ENCODE measurements at regions not wholly inside any gene's neighbourhood (a gene's known extent, or its start where the extent isn't known, plus 50 kb on each side); places are given as distances from the start of the nearest gene placed in this dataset.

DNA sequence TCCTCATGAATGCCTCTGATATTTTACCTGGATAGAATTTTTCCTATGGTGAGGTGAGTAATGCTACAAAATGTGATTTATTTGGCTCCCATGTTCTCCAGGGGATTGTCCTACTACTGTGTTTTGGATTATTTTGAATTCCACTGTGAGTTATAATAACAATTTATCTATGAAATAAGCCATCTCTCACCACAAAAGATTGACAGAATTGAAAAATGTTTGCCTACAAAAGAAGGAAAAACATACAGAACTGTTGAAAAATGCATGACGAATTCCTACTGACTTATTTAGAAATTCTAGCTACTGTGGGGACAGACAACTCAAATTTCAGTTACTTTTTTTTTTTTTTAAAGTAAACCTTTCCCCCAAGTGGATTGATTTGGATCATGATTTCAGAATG lies 463.7 kb upstream of the GRIN3A start:
- peaks cover 6% of the 10 kb centered on the region; the same call in 1 of the 2 replicates for H3K9me2 ChIP-seq (replicated peaks; ENCODE audit: insufficient read depth, low read length)
- no peaks in the 10 kb centered on the region for H3K36me3 ChIP-seq (ENCODE audit: low read length)
- H3K4me2 ChIP-seq (ENCODE audit: low read depth, low read length, poor library complexity, severe bottlenecking): no peak overlapping the region
- H3K4me3 ChIP-seq (ENCODE audit: insufficient read depth, low read length, poor library complexity, severe bottlenecking): no peak overlapping the region
- H3K79me2 ChIP-seq (ENCODE audit: insufficient read depth, low read length): no peaks in the 10 kb centered on the region
- H3F3A ChIP-seq (ENCODE audit: insufficient read depth): no peaks in the 10 kb centered on the region
- H3K9me3 ChIP-seq (ENCODE audit: insufficient read depth, low read length): no peaks in the 10 kb centered on the region
- no peak overlapping the region for H3K9ac ChIP-seq (ENCODE audit: low read length)
- H2AFZ ChIP-seq (ENCODE audit: low read depth, low read length, severe bottlenecking): no peak overlapping the region
- no peaks in the 10 kb centered on the region; the same call in 1 of the 2 replicates for H4K20me1 ChIP-seq (ENCODE audit: low read depth, low read length)
- TF ChIP-seq, protein P1, sequence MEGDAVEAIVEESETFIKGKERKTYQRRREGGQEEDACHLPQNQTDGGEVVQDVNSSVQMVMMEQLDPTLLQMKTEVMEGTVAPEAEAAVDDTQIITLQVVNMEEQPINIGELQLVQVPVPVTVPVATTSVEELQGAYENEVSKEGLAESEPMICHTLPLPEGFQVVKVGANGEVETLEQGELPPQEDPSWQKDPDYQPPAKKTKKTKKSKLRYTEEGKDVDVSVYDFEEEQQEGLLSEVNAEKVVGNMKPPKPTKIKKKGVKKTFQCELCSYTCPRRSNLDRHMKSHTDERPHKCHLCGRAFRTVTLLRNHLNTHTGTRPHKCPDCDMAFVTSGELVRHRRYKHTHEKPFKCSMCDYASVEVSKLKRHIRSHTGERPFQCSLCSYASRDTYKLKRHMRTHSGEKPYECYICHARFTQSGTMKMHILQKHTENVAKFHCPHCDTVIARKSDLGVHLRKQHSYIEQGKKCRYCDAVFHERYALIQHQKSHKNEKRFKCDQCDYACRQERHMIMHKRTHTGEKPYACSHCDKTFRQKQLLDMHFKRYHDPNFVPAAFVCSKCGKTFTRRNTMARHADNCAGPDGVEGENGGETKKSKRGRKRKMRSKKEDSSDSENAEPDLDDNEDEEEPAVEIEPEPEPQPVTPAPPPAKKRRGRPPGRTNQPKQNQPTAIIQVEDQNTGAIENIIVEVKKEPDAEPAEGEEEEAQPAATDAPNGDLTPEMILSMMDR (IDR thresholded peaks at IDR 0.05; ENCODE audit: insufficient read depth, low read length, poor library complexity, severe bottlenecking): no peak
- no peak for TF ChIP-seq EZH2phosphoT487 (conservative IDR thresholded peaks at IDR 0.05; ENCODE audit: low read length)
- no peak overlapping the region for H3K27ac ChIP-seq (ENCODE audit: low read depth, low read length)
- no peaks in the 10 kb centered on the region for H3K27me3 ChIP-seq (ENCODE audit: low read length)

- TF ChIP-seq EZH2phosphoT487 (conservative IDR thresholded peaks at IDR 0.05; ENCODE audit: low read length): no peak
- TF ChIP-seq, protein P1 (IDR thresholded peaks at IDR 0.05; ENCODE audit: insufficient read depth, low read length, poor library complexity, severe bottlenecking): no peak
- H3K4me3 ChIP-seq (ENCODE audit: insufficient read depth, low read length, poor library complexity, severe bottlenecking): no peak overlapping the region
Measured at GRCh38 chr9:102185962-102186361, 447.5 kb upstream of the GRIN3A start.

GRCh38 chr9:102185371-102185770 lies 446.9 kb upstream of the GRIN3A start:
- H2AFZ ChIP-seq (ENCODE audit: low read depth, low read length, severe bottlenecking): no peak overlapping the region
- H3K36me3 ChIP-seq (ENCODE audit: low read length): no peaks in the 10 kb centered on the region
- H3K4me3 ChIP-seq (ENCODE audit: insufficient read depth, low read length, poor library complexity, severe bottlenecking): no peak overlapping the region
- H3K9me3 ChIP-seq (ENCODE audit: insufficient read depth, low read length): no peaks in the 10 kb centered on the region
- no peaks in the 10 kb centered on the region for H4K20me1 ChIP-seq (ENCODE audit: low read depth, low read length)
- no peaks in the 10 kb centered on the region for H3K27me3 ChIP-seq (ENCODE audit: low read length)
- no peak overlapping the region for H3K4me2 ChIP-seq (ENCODE audit: low read depth, low read length, poor library complexity, severe bottlenecking)
- no peak overlapping the region for H3K27ac ChIP-seq (ENCODE audit: low read depth, low read length)
- no peak overlapping the region for H3K9ac ChIP-seq (ENCODE audit: low read length)
- no peaks in the 10 kb centered on the region for H3F3A ChIP-seq (ENCODE audit: insufficient read depth)
- no peak for TF ChIP-seq EZH2phosphoT487 (conservative IDR thresholded peaks at IDR 0.05; ENCODE audit: low read length)
- TF ChIP-seq, protein P1 (IDR thresholded peaks at IDR 0.05; ENCODE audit: insufficient read depth, low read length, poor library complexity, severe bottlenecking): no peak
- H3K79me2 ChIP-seq (ENCODE audit: insufficient read depth, low read length): no peaks in the 10 kb centered on the region
- no peaks in the 10 kb centered on the region for H3K9me2 ChIP-seq (replicated peaks; ENCODE audit: insufficient read depth, low read length)

More at GRCh38 chr9:102185962-102186361, 447.5 kb upstream of the GRIN3A start:
- H3K27me3 ChIP-seq (ENCODE audit: low read length): no peaks in the 10 kb centered on the region
- H4K20me1 ChIP-seq (ENCODE audit: low read depth, low read length): no peaks in the 10 kb centered on the region
- no peak overlapping the region for H2AFZ ChIP-seq (ENCODE audit: low read depth, low read length, severe bottlenecking)
- no peaks in the 10 kb centered on the region for H3K9me3 ChIP-seq (ENCODE audit: insufficient read depth, low read length)
- no peak overlapping the region for H3K9ac ChIP-seq (ENCODE audit: low read length)
- H3F3A ChIP-seq (ENCODE audit: insufficient read depth): no peaks in the 10 kb centered on the region
- no peak overlapping the region for H3K27ac ChIP-seq (ENCODE audit: low read depth, low read length)
- H3K79me2 ChIP-seq (ENCODE audit: insufficient read depth, low read length): no peaks in the 10 kb centered on the region
- no peak overlapping the region for H3K4me2 ChIP-seq (ENCODE audit: low read depth, low read length, poor library complexity, severe bottlenecking)
- no peaks in the 10 kb centered on the region for H3K36me3 ChIP-seq (ENCODE audit: low read length)
- H3K9me2 ChIP-seq (replicated peaks; ENCODE audit: insufficient read depth, low read length): no peaks in the 10 kb centered on the region
